VCaP (cell line): ENCODE measurements at regions not wholly inside any gene's neighbourhood (a gene's known extent, or its start where the extent isn't known, plus 50 kb on each side); places are given as distances from the start of the nearest gene placed in this dataset.

Experiments used
- H3K27ac ChIP-seq: fragments of 450-650 bp; 2 replicates; pipeline ENCODE4 v1.5.1; 2017
- TF ChIP-seq, protein P1 (sequence below): fragments of 450-650 bp; conservative IDR thresholded peaks from 2 replicates; pipeline ENCODE4 v1.5.1; 2017; ENCODE audit warnings: mild to moderate bottlenecking, moderate library complexity

DNA sequence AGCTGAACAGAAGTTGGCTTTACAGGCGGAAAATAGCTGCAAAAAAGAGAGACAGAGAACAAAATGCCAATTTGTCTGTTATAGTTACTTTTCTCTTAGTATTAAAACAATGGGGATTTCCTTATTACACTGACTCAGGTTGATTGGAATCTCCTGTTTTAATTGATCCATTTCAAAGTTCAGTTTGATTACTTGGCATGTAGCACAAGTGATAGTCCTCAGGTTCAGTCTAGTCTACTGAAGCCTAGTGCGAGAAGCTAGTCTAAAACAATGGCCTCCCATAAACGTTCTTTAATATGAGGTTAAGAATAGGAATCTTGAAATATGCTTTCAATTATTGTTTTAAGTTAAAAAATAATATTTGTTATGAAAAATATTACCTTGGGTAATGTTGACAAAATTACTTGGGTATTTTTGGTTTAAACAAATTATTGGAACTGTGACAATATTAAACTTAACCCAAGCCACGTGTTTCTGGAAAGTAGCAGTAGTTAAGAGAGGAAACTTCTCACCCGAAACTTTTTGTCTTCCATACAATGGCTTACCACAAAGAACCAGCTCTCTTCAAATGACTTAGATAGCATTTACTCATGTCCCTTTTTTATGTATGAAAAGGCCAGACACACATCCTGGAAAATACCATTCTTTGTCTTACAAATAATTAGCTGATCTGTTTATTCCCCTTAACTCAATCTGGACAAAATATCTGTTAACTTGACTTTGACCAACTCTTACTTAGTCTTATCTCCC, 1326.2 kb upstream of the TMEFF2 start:
- H3K27ac ChIP-seq = no peak overlapping the region
- TF ChIP-seq, protein P1, sequence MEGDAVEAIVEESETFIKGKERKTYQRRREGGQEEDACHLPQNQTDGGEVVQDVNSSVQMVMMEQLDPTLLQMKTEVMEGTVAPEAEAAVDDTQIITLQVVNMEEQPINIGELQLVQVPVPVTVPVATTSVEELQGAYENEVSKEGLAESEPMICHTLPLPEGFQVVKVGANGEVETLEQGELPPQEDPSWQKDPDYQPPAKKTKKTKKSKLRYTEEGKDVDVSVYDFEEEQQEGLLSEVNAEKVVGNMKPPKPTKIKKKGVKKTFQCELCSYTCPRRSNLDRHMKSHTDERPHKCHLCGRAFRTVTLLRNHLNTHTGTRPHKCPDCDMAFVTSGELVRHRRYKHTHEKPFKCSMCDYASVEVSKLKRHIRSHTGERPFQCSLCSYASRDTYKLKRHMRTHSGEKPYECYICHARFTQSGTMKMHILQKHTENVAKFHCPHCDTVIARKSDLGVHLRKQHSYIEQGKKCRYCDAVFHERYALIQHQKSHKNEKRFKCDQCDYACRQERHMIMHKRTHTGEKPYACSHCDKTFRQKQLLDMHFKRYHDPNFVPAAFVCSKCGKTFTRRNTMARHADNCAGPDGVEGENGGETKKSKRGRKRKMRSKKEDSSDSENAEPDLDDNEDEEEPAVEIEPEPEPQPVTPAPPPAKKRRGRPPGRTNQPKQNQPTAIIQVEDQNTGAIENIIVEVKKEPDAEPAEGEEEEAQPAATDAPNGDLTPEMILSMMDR = no peak

DNA sequence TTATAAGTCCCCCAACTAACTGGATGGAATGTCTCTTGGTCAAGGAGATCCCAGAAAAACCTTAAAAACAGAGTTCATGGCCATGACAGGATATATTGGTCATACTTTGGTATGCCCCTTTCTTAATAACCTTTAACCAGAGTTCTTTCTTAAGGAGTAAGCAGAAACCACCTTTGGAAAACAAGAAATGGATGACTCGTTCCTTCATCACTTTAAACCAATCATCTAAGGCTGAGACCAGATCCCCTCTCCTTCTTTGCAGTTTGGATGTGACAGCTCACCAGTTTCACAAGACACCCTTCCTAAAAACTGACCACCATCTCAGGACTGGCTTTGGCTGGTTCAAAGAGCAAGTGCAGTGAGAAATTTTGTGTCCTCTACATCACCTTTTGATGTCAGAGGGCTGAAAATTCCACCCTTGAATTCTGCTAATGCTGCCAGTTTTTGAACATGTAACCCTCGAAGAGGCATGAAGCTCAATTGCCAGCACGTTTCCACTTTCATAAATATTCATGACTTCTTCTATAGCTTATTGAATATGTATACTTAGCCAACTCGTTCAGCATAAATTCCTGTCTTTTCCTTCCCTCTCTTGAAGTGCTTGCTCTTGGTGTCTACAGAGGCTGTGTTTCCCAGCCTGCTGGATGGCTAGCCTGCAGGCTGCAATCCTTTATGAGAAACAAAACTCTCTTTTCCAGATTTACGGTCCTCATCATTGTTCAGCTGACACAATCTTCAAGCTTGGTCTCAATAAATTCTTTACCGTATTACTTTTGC, 1323.5 kb upstream of the TMEFF2 start:
- H3K27ac ChIP-seq = no peak overlapping the region

DNA sequence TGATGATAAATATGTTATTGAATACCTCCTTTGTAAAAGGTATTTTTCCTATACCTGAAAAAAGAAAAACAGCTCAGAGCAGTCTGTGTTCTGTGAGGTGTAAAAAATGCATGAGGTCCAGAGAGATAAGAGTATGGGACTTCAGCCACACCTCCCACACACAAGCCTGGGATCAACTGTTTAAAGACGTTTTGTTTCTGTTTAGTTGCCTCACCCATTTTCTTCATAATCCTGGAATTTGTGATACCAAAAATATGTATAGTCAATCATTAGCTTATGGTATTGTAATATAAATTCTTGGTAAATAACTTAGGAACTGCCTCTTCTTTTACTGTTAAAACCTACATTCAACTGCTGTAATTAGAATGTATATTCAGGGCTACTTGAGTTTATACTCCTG, 1322.9 kb upstream of the TMEFF2 start:
- H3K27ac ChIP-seq = no peak overlapping the region
- TF ChIP-seq, protein P1 = no peak

More for the DNA sequence above, 1323.5 kb upstream of the TMEFF2 start:
- TF ChIP-seq, protein P1 = no peak

DNA sequence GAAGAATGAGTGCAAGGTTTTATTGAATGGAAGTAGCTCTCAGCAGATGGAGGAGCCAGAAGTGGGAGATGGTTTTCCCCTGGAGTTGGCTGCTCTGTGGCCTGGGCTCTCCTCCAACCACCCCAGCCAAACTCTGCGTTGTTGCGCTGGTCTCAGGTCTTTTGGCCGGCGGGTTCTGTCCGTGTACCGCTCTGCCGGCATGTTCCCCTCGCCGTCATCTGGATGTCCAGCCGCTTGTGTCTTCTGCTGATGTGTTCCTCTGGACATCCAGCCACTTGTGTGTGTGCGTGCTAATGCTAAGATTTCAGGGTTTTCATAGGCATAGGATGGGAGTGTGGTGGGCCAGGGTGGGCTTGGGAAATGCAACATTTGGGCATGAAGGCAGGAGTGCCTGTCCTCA, 1311.3 kb upstream of the TMEFF2 start:
- no peak overlapping the region for H3K27ac ChIP-seq
- TF ChIP-seq, protein P1 = no peak

DNA sequence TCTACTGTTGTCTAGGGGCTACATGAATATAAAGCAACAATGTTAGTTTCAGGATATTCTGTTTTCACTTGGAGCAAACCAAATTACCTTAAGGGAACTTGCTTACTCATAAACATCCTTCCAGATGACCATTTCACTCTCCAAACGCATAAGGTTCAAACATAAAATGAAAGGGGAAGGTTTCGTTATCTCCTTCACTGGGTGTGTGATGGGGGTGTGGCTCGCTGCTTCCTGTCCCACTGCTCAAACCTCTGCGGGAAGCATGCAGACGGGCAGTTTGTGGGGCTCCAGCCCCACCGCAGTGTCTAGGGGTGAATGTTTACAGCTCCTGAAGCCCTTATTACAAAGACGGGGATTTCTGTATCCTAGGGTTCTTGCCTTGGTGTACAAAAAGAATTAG, 1310.9 kb upstream of the TMEFF2 start:
- TF ChIP-seq, protein P1 = no peak
- H3K27ac ChIP-seq = no peak overlapping the region

- no peak overlapping the region for H3K27ac ChIP-seq
These were observed 1307.8 kb upstream of the TMEFF2 start for GRCh38 chr2:193502363-193503035.

More at GRCh38 chr2:193502363-193503035, 1307.8 kb upstream of the TMEFF2 start:
- TF ChIP-seq, protein P1 = no peak
